ENCODE measurements at regions not wholly inside any gene's neighbourhood (a gene's known extent, or its start where the extent isn't known, plus 50 kb on each side); places are given as distances from the start of the nearest gene placed in this dataset.

DNA sequence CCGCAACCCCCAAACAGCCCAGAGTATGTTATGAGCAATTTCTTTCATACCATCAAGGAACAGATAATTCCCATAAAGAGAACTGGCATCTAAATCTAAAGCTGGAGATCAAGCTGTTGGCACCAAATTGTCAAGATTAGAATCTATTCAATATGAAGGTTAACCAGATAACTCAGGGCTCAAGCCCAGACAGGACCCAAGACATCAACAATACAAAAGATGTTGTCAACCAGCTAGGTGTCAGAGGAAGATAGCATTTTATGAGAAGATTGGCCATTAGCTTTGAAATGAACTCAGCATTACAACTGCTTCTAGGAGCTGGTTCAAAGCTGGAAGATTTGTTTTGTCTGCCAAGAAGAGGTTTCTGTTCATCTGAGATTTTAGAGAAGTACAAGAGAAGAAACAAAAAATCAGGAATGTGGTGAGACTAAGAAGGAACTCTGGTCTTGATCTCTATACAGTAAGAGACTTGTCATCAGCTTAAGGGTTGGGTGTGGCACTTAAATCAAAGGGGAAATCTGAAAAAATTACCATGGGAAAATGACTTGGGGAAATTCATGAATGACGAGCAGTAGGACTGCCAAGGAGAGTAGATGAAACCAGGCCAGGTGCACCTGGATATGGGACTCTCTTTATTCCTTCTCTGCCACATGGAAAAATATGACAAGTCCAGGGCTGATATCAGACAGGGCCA, 64.2 kb upstream of the COX10 start:
- no peak for DNase-seq

DNA sequence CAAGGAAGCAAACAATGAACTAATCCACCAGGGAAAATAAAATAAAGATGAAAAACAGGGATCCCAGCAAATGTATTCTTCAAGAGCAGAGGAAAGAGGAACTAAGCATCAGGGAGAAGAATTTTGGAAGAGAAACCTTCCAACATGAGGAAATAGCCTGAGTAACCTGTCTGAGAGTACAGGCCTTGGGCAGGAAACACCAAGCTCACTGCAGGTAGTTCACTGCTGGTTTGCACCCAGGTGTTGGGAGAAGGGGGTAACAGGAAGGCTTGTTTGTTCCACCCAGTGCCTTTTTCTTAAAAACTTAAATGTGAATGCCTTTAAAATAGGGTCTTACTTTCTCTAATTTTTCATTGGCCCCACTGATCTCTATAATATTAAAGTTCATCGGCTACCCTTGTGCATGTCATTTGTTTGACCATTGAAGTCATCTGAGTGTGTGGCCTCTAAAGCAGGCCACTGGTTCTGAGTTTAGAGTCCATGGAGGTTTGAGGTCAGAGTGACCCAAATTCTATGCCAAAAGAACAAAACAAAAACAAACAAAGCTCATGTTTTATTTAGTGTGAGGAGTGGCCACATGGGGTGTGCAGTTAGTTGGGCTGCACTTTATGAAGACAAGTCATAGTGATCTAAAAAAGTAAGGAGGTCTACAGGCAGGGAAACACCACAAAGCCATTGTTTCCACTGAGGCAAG, 62.9 kb upstream of the COX10 start:
- DNase-seq = no peak

GRCh38 chr17:14007951-14008350, 61.4 kb upstream of the COX10 start:
- DNase-seq = no peak

- DNase-seq = no peak
These were observed 58.1 kb upstream of the COX10 start for GRCh38 chr17:14011036-14011692.

DNA sequence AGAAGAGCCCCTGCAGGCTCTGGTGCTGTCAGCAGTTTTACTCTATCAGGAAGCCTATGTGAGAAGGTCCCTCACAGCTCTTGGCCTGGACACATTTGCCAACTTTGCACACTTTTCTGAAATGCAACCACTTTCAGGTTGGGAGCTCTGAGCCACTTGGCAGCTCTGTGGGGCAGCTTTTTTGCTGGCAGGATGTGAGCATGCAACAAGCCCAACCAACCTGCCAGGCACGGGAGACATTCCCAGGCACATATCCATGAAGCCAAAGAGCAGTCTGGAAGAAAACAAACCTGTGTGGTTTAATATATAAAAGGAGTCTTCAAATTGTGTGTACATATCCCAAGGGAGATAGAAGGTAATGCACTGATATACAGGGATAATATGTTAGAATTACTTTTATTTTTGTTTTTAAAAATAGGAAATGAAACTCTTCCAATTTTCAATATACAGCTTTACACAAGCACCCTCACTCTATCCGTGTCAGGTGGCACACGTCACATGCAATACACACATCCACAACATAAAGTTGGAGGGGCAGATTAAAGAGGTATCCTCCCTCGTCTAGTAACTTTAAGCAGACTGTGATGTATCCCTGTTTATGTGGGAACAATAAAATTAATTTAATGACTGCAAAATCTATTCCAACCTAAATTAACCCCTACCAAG, 57.4 kb upstream of the COX10 start:
- DNase-seq = no peak

GRCh38 chr17:14014657-14015056, 54.6 kb upstream of the COX10 start:
- no peak for DNase-seq

GRCh38 chr17:14015271-14015670, 54.0 kb upstream of the COX10 start:
- DNase-seq = no peak

GRCh38 chr17:14016858-14017257, 52.4 kb upstream of the COX10 start:
- no peak for DNase-seq

DNA sequence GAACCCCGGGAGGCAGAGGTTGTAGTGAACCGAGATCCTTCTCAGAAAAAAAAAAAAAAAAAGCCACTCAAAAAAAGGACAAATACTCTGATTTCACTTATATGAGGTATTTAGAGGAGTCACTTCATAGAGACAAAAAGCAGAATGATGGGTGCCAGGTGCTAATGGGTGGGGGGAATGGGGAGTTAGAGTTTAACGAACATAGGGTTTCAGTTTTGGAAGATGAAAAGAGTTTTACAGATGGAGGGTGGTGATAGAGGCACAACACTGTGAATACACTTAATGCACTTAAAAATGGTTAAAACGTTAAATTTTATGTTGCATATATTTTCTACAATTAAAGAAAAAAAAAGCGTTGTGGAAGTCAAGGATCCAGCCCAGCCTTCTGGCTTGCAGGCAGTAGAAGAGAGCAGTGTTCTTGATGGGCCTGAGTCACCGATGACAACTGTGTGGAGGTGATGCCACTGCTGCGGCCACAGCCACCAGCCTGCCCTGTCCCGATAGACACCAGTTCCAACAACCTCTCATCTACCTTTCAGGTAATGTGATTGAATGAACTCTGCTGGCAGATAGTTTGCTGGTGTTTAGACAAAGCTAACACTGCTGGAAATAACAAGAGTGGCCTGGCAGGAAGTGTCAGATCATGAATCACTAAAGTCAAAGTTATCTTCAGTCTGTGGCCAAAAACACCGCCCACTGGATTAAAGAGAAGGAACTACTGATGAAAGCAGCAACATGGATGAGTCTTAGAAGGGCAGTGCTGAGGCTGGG, 49.9 kb upstream of the COX10 start:
- peak; percentile 24 to 32 for DNase-seq

Data from activated T-cell treated with anti-CD3 and anti-CD28 coated beads, Interleukin-2, amount 50 U/mL, for 48 hours (primary cell).